Adrenal gland (tissue), 5 donors: ENCODE measurements at regions not wholly inside any gene's neighbourhood (a gene's known extent, or its start where the extent isn't known, plus 50 kb on each side); places are given as distances from the start of the nearest gene placed in this dataset.

ENCODE experiments used
- CTCF ChIP-seq, 6 experiments: fragments of 450-650 bp in 4 of 6; fragments of 200-600 bp in 2 of 6; sonication (generic) in 1 of 6; IDR thresholded peaks; 1 replicate in 5 of 6; 2 replicates in 1 of 6; pipeline versions ENCODE4 v1.5.1 to v1.8.0; 2016 to 2021; ENCODE audit warnings: antibody characterized with exemption in 6 of 6, mild to moderate bottlenecking in 2 of 6, moderate library complexity in 1 of 6
- POLR2A ChIP-seq, 2 donors: fragments of 450-650 bp; IDR thresholded peaks; one replicate each; pipeline ENCODE4 v1.6.1; 2017; ENCODE audit warnings: antibody characterized with exemption in 2 of 2, mild to moderate bottlenecking in 2 of 2, moderate library complexity in 1 of 2
- donor health status: DM: no; HTN: no; CAD: no.

- TF ChIP-seq CTCF (IDR thresholded peaks at IDR 0.05) = no peak
- no peak for TF ChIP-seq POLR2A (IDR thresholded peaks at IDR 0.05)
Observed at GRCh38 chr4:170278460-170278859, 188.7 kb upstream of the AADAT start.
